Retinal pigment epithelial cell (primary cell): ENCODE measurements at regions not wholly inside any gene's neighbourhood (a gene's known extent, or its start where the extent isn't known, plus 50 kb on each side); places are given as distances from the start of the nearest gene placed in this dataset.
A peak's percentile ranks its signal among the peaks of the same experiment; 100 is the strongest.

Source experiments
- DNase-seq: peaks from one replicate; pipeline ENCODE4 v3.0.0-alpha.2; 2010; ENCODE audit warnings: low read depth
- H3K4me3 ChIP-seq: 2 replicates; pipeline ENCODE4 v1.5.1; 2011; ENCODE audit warnings: mild to moderate bottlenecking, low read length, control low read depth, moderate library complexity
- CTCF ChIP-seq: conservative IDR thresholded peaks from 2 replicates; pipeline ENCODE4 v1.5.1; 2011; ENCODE audit warnings: low read depth, low read length, control low read depth, inconsistent platforms

GRCh38 chr6:93017626-93018025 lies 401.7 kb downstream of the EPHA7 start:
- TF ChIP-seq CTCF, result no peak
- no peak for DNase-seq
- no peak overlapping the region for H3K4me3 ChIP-seq

GRCh38 chr6:93017213-93017612 lies 402.1 kb downstream of the EPHA7 start:
- TF ChIP-seq CTCF, result peak; percentile 15
- H3K4me3 ChIP-seq, result no peak overlapping the region
- DNase-seq, result no peak

GRCh38 chr6:93013054-93013453 lies 406.3 kb downstream of the EPHA7 start:
- DNase-seq, result no peak
- no peak for TF ChIP-seq CTCF
- H3K4me3 ChIP-seq, result no peak overlapping the region

- H3K4me3 ChIP-seq, result no peak overlapping the region
- TF ChIP-seq CTCF, result no peak
- DNase-seq, result no peak
These were observed 411.0 kb downstream of the EPHA7 start for GRCh38 chr6:93008375-93008774.

- DNase-seq, result no peak
- TF ChIP-seq CTCF, result no peak
- H3K4me3 ChIP-seq, result no peak overlapping the region
These were observed 429.7 kb downstream of the EPHA7 start for GRCh38 chr6:92989656-92990055.

- TF ChIP-seq CTCF, result no peak
- peak; percentile 5 for DNase-seq
- no peak overlapping the region for H3K4me3 ChIP-seq
These were observed 440.1 kb downstream of the EPHA7 start for GRCh38 chr6:92979281-92979680.

GRCh38 chr6:92977018-92977417 lies 442.3 kb downstream of the EPHA7 start:
- H3K4me3 ChIP-seq, result no peak overlapping the region
- no peak for TF ChIP-seq CTCF
- DNase-seq, result no peak
